ENCODE measurements at regions not wholly inside any gene's neighbourhood (a gene's known extent, or its start where the extent isn't known, plus 50 kb on each side); places are given as distances from the start of the nearest gene placed in this dataset.

- Histone ChIP-seq H3K9ac (ENCODE audit: low read length) (no peak overlapping the region), H2AFZ (ENCODE audit: insufficient read depth, low read depth, low read length, poor library complexity, severe bottlenecking) (no peak overlapping the region), H3K36me3 (replicated peaks in 1 of 2; ENCODE audit: control extremely low read depth in 1 of 2, control insufficient read depth in 1 of 2, extremely low read depth in 1 of 2, insufficient read depth in 2 of 2, low read length in 1 of 2) (no peaks in the 10 kb centered on the region), H3K4me2 (replicated peaks; ENCODE audit: low read depth, low read length, poor library complexity, severe bottlenecking) (no peak overlapping the region), H3K27me3 (replicated peaks in 1 of 4; ENCODE audit: control extremely low read depth in 1 of 4, control insufficient read depth in 3 of 4, insufficient read depth in 4 of 4, low read length in 3 of 4) (no peaks in the 10 kb centered on the region), H3K4me3 (ENCODE audit: control extremely low read depth in 1 of 5, extremely low read depth in 1 of 5, insufficient read depth in 1 of 5, low read depth in 2 of 5, low read length in 4 of 5) (no peak overlapping the region), H3K4me1 (ENCODE audit: control insufficient read depth in 2 of 2, insufficient read depth in 2 of 2, low read length in 2 of 2) (no peaks in the 10 kb centered on the region), H3K27ac (ENCODE audit: low read length in 2 of 2) (no peak overlapping the region), H3K9me3 (ENCODE audit: control extremely low read depth in 1 of 3, control insufficient read depth in 2 of 3, insufficient read depth in 1 of 3, low read length in 2 of 3) (no peaks in the 10 kb centered on the region), H3K79me2 (ENCODE audit: control insufficient read depth, insufficient read depth, low read length) (no peaks in the 10 kb centered on the region), H4K20me1 (ENCODE audit: control insufficient read depth, insufficient read depth, low read length, poor library complexity, severe bottlenecking) (no peaks in the 10 kb centered on the region)
- no peaks in the 10 kb centered on the region for H3K27me3 Mint-ChIP-seq
- DNase-seq (no peak), ATAC-seq (ENCODE audit: low read depth) (no peak)
- no peak overlapping the region for H3K27ac Mint-ChIP-seq
- TF ChIP-seq, protein P1, sequence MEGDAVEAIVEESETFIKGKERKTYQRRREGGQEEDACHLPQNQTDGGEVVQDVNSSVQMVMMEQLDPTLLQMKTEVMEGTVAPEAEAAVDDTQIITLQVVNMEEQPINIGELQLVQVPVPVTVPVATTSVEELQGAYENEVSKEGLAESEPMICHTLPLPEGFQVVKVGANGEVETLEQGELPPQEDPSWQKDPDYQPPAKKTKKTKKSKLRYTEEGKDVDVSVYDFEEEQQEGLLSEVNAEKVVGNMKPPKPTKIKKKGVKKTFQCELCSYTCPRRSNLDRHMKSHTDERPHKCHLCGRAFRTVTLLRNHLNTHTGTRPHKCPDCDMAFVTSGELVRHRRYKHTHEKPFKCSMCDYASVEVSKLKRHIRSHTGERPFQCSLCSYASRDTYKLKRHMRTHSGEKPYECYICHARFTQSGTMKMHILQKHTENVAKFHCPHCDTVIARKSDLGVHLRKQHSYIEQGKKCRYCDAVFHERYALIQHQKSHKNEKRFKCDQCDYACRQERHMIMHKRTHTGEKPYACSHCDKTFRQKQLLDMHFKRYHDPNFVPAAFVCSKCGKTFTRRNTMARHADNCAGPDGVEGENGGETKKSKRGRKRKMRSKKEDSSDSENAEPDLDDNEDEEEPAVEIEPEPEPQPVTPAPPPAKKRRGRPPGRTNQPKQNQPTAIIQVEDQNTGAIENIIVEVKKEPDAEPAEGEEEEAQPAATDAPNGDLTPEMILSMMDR (IDR thresholded peaks at IDR 0.05) = no peak
- TF ChIP-seq EZH2 (IDR thresholded peaks at IDR 0.05; ENCODE audit: borderline replicate concordance, insufficient read depth, low read depth, low read length, poor library complexity, severe bottlenecking) = no peak
- no CpG with 5 or more reads among the region's 4 CpGs for WGBS (ENCODE audit: insufficient coverage)
- H3K9me3 Mint-ChIP-seq (ENCODE audit: insufficient read depth) = no peaks in the 10 kb centered on the region
- intact Hi-C loops (cut with micrococcal nuclease) = no loop called here
- no peaks in the 10 kb centered on the region for H3K4me1 Mint-ChIP-seq
- H3K4me3 Mint-ChIP-seq = no peak overlapping the region
- CTCF ChIA-PET = no interaction called here
- POLR2A ChIA-PET = no interaction called here
Measured at GRCh38 chr9:75664597-75664996, 225.9 kb upstream of the PCSK5 start.

DNA sequence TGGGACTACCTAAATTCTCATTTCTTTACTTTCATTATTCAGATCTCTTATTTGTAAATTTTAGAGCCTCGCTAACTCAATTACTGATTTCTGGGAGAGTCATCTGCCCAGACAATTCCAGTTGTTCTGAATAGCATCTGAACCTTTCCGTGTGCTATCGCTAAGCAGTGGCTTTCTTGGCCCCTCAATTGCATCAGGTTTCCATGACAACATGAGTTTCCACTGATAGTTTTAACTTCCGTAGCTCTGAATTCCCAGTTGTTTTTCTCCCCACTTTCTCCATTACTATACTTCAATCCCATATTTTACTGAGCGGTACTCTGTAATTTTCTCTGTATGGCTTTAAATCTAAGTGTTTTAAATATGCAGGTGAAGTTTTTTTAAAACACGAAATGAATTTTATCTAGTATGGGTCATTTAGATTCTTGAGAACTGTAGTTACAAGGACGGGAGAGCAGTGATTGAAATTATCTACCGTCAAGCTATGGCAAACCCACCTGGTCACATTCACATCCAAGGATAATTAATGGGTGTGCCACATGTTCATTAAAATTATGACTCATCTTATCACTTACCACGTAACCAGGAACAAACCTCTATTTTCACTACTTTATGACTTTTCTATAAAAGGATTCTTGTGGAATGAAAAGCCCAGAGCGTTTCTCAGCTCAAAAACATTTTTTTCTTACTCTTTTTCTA lies 223.5 kb upstream of the PCSK5 start:
- H3K4me2 ChIP-seq (replicated peaks; ENCODE audit: low read depth, low read length, poor library complexity, severe bottlenecking) = no peak overlapping the region
- Mint-ChIP-seq H3K27ac (no peak overlapping the region), H3K4me3 (no peak overlapping the region), H3K27me3 (no peaks in the 10 kb centered on the region), H3K9me3 (ENCODE audit: insufficient read depth) (no peaks in the 10 kb centered on the region), H3K4me1 (peaks cover 3% of the 10 kb centered on the region)
- H3K9ac ChIP-seq (ENCODE audit: low read length) = no peak overlapping the region
- no peak overlapping the region for H3K4me3 ChIP-seq (ENCODE audit: control extremely low read depth in 1 of 5, extremely low read depth in 1 of 5, insufficient read depth in 1 of 5, low read depth in 2 of 5, low read length in 4 of 5)
- WGBS (ENCODE audit: insufficient coverage) = 95% methylated on average over 4 of the region's 10 CpGs
- H2AFZ ChIP-seq (ENCODE audit: insufficient read depth, low read depth, low read length, poor library complexity, severe bottlenecking) = no peak overlapping the region
- H3K79me2 ChIP-seq (ENCODE audit: control insufficient read depth, insufficient read depth, low read length) = no peaks in the 10 kb centered on the region
- no peaks in the 10 kb centered on the region for H3K4me1 ChIP-seq (ENCODE audit: control insufficient read depth in 2 of 2, insufficient read depth in 2 of 2, low read length in 2 of 2)
- ATAC-seq (ENCODE audit: low read depth) (no peak), DNase-seq (no peak)
- H4K20me1 ChIP-seq (ENCODE audit: control insufficient read depth, insufficient read depth, low read length, poor library complexity, severe bottlenecking) = no peaks in the 10 kb centered on the region
- intact Hi-C loops (cut with micrococcal nuclease) = no loop called here
- no peak overlapping the region for H3K27ac ChIP-seq (ENCODE audit: low read length in 2 of 2)
- no peak for TF ChIP-seq EZH2 (IDR thresholded peaks at IDR 0.05; ENCODE audit: borderline replicate concordance, insufficient read depth, low read depth, low read length, poor library complexity, severe bottlenecking)
- TF ChIP-seq, protein P1 (IDR thresholded peaks at IDR 0.05) = no peak
- H3K27me3 ChIP-seq (replicated peaks in 1 of 4; ENCODE audit: control extremely low read depth in 1 of 4, control insufficient read depth in 3 of 4, insufficient read depth in 4 of 4, low read length in 3 of 4) = no peaks in the 10 kb centered on the region
- no peaks in the 10 kb centered on the region for H3K36me3 ChIP-seq (replicated peaks in 1 of 2; ENCODE audit: control extremely low read depth in 1 of 2, control insufficient read depth in 1 of 2, extremely low read depth in 1 of 2, insufficient read depth in 2 of 2, low read length in 1 of 2)
- CTCF ChIA-PET = no interaction called here
- POLR2A ChIA-PET = no interaction called here
- no peaks in the 10 kb centered on the region for H3K9me3 ChIP-seq (ENCODE audit: control extremely low read depth in 1 of 3, control insufficient read depth in 2 of 3, insufficient read depth in 1 of 3, low read length in 2 of 3)

Measured in B cell (primary cell).